ENCODE measurements at regions not wholly inside any gene's neighbourhood (a gene's known extent, or its start where the extent isn't known, plus 50 kb on each side); places are given as distances from the start of the nearest gene placed in this dataset.
"Not testable (repeated sequence)": the region's sequence is repeated elsewhere in the genome, so short reads cannot be mapped to it uniquely, and the experiment has no call there.

GRCh38 chr22:34684278-34684677 is 381.7 kb upstream of the ISX start:
- DNase-seq (ENCODE audit: low read depth in 3 of 3, low spot score in 2 of 3) = not testable (repeated sequence)

- DNase-seq (ENCODE audit: low read depth in 3 of 3, low spot score in 2 of 3) = no peak
Measured at GRCh38 chr22:34687116-34687515, 378.8 kb upstream of the ISX start.

- no peak for DNase-seq (ENCODE audit: low read depth in 3 of 3, low spot score in 2 of 3)
Measured at GRCh38 chr22:34688825-34689224, 377.1 kb upstream of the ISX start.

- peak in 1 of 3 donors; percentile 25 for DNase-seq (ENCODE audit: low read depth in 3 of 3, low spot score in 2 of 3)
Measured at GRCh38 chr22:34696557-34696956, 369.4 kb upstream of the ISX start.

GRCh38 chr22:34702279-34702678 is 363.7 kb upstream of the ISX start:
- DNase-seq (ENCODE audit: low read depth in 3 of 3, low spot score in 2 of 3) = no peak

- DNase-seq (ENCODE audit: low read depth in 3 of 3, low spot score in 2 of 3) = no peak
Measured at GRCh38 chr22:34709641-34710040, 356.3 kb upstream of the ISX start.

GRCh38 chr22:34722901-34723300 is 343.1 kb upstream of the ISX start:
- DNase-seq (ENCODE audit: low read depth in 3 of 3, low spot score in 2 of 3) = no peak

GRCh38 chr22:34736081-34736480 is 329.9 kb upstream of the ISX start:
- DNase-seq (ENCODE audit: low read depth in 3 of 3, low spot score in 2 of 3) = no peak

GRCh38 chr22:34738661-34739400 is 327.1 kb upstream of the ISX start:
- DNase-seq (ENCODE audit: low read depth in 3 of 3, low spot score in 2 of 3) = no peak

GRCh38 chr22:34743110-34743751 is 322.7 kb upstream of the ISX start:
- DNase-seq (ENCODE audit: low read depth in 3 of 3, low spot score in 2 of 3) = no peak

GRCh38 chr22:34760276-34761008 is 305.5 kb upstream of the ISX start:
- no peak for DNase-seq (ENCODE audit: low read depth in 3 of 3, low spot score in 2 of 3)

- DNase-seq (ENCODE audit: low read depth in 3 of 3, low spot score in 2 of 3) = no peak
Measured at GRCh38 chr22:34761111-34761510, 304.8 kb upstream of the ISX start.

- no peak for DNase-seq (ENCODE audit: low read depth in 3 of 3, low spot score in 2 of 3)
Measured at GRCh38 chr22:34763496-34763895, 302.5 kb upstream of the ISX start.

- DNase-seq (ENCODE audit: low read depth in 3 of 3, low spot score in 2 of 3) = no peak
Measured at GRCh38 chr22:34765115-34765514, 300.8 kb upstream of the ISX start.

- no peak for DNase-seq (ENCODE audit: low read depth in 3 of 3, low spot score in 2 of 3)
Measured at GRCh38 chr22:34769361-34769760, 296.6 kb upstream of the ISX start.

GRCh38 chr22:34776817-34777216 is 289.1 kb upstream of the ISX start:
- no peak for DNase-seq (ENCODE audit: low read depth in 3 of 3, low spot score in 2 of 3)

GRCh38 chr22:34781681-34782080 is 284.3 kb upstream of the ISX start:
- DNase-seq (ENCODE audit: low read depth in 3 of 3, low spot score in 2 of 3) = no peak

- no peak for DNase-seq (ENCODE audit: low read depth in 3 of 3, low spot score in 2 of 3)
Measured at GRCh38 chr22:34783436-34783835, 282.5 kb upstream of the ISX start.

GRCh38 chr22:34784056-34784455 is 281.9 kb upstream of the ISX start:
- DNase-seq (ENCODE audit: low read depth in 3 of 3, low spot score in 2 of 3) = no peak

- no peak for DNase-seq (ENCODE audit: low read depth in 3 of 3, low spot score in 2 of 3)
Measured at GRCh38 chr22:34797826-34798225, 268.1 kb upstream of the ISX start.

- DNase-seq (ENCODE audit: low read depth in 3 of 3, low spot score in 2 of 3) = peak in 1 of 3 donors; percentile 60
Measured at GRCh38 chr22:34798605-34799004, 267.4 kb upstream of the ISX start.

Measured in right renal cortex interstitium (tissue), 3 donors.